Activated CD8-positive, alpha-beta T cell treated with anti-CD3 and anti-CD28 coated beads for 36 hours (primary cell): ENCODE measurements at regions not wholly inside any gene's neighbourhood (a gene's known extent, or its start where the extent isn't known, plus 50 kb on each side); places are given as distances from the start of the nearest gene placed in this dataset.

Experiments
- ATAC-seq: fragments of 200-7000 bp; cut with Tn5 transposase; one replicate; pipeline ENCODE4 v1.10.0; 2021; ENCODE audit warnings: mild to moderate bottlenecking, moderate library complexity
- CTCF ChIA-PET: fragments of 350-600 bp; sonication (Branson Sonifier 250); formaldehyde crosslinking; loops from one replicate; lab custom pipeline; 2021; ENCODE audit warnings: antibody characterized with exemption; lab: Charles Lee
- POLR2A ChIA-PET: fragments of 350-600 bp; sonication (Branson Sonifier 250); formaldehyde crosslinking; loops from one replicate; lab custom pipeline; 2021; ENCODE audit warnings: antibody characterized with exemption; lab: Charles Lee
- DNase-seq: peaks from one replicate; pipeline ENCODE4 v3.0.0-alpha.2; 2020
- H3K27ac Mint-ChIP-seq: one replicate; pipeline ENCODE4 v1.8.0; 2021; ENCODE audit warnings: mild to moderate bottlenecking, mixed read lengths
- H3K27me3 Mint-ChIP-seq: one replicate; pipeline ENCODE4 v1.8.0; 2021; ENCODE audit warnings: mixed read lengths
- H3K36me3 Mint-ChIP-seq: one replicate; pipeline ENCODE4 v1.8.0; 2021; ENCODE audit warnings: low read depth, mixed read lengths
- H3K4me1 Mint-ChIP-seq: one replicate; pipeline ENCODE4 v1.8.0; 2021; ENCODE audit warnings: low read depth, mixed read lengths
- H3K4me3 Mint-ChIP-seq: one replicate; pipeline ENCODE4 v1.8.0; 2021; ENCODE audit warnings: mild to moderate bottlenecking, moderate library complexity, mixed read lengths
- H3K9me3 Mint-ChIP-seq: one replicate; pipeline ENCODE4 v1.8.0; 2021; ENCODE audit warnings: mixed read lengths
- intact Hi-C: fragments of 100-400 bp; cut with micrococcal nuclease; formaldehyde crosslinking; loops from one replicate; pipeline ENCODE4 v1.10.0; 2022
- TF ChIP-seq, protein P1 (sequence below): fragments of 200-600 bp; IDR thresholded peaks from one replicate; pipeline ENCODE4 v1.8.0; 2022; ENCODE audit warnings: antibody characterized with exemption, mild to moderate bottlenecking

DNA sequence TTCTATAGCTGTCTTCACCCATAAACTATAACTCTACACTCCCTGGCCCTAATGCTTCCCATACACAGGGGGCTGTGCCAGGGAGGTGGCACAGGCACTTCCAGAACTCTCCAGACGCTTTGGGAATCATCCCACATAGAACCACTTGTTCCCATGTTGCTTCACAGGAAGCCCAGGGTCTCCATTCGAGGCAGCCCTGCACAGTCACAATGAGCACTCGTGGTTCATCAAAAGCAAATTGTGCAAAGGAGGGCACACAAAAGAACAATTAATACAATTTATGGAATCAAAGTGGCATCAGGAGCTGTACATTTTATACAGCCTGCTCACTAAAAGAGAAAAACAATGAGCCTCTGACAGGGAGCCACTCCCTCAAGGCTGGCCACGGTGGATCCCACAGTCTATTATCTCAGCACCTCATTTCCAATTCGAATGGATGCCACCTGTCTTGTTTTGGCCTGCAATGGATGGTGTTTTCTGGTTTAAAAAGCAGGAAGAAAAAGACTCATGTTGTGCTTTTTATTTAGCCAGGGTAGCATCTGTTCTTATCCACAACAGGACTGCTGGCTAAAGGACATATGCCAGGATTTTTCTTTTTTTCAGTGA is 354.8 kb downstream of the ENC1 start:
- TF ChIP-seq, protein P1, sequence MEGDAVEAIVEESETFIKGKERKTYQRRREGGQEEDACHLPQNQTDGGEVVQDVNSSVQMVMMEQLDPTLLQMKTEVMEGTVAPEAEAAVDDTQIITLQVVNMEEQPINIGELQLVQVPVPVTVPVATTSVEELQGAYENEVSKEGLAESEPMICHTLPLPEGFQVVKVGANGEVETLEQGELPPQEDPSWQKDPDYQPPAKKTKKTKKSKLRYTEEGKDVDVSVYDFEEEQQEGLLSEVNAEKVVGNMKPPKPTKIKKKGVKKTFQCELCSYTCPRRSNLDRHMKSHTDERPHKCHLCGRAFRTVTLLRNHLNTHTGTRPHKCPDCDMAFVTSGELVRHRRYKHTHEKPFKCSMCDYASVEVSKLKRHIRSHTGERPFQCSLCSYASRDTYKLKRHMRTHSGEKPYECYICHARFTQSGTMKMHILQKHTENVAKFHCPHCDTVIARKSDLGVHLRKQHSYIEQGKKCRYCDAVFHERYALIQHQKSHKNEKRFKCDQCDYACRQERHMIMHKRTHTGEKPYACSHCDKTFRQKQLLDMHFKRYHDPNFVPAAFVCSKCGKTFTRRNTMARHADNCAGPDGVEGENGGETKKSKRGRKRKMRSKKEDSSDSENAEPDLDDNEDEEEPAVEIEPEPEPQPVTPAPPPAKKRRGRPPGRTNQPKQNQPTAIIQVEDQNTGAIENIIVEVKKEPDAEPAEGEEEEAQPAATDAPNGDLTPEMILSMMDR = no peak
- ChIA-PET POLR2A (no interaction called here), CTCF (interaction anchor here (1.5 kb wide), 1 partner anchor 7 kb away, joined by 3 read pairs; no protein-coding TSS in a partner anchor)
- Mint-ChIP-seq H3K36me3 (no peaks in the 10 kb centered on the region), H3K27ac (no peak overlapping the region), H3K9me3 (no peaks in the 10 kb centered on the region), H3K27me3 (peaks cover 12% of the 10 kb centered on the region), H3K4me3 (no peak overlapping the region), H3K4me1 (no peaks in the 10 kb centered on the region)
- no peak for ATAC-seq
- intact Hi-C loops = no loop called here
- no peak for DNase-seq

DNA sequence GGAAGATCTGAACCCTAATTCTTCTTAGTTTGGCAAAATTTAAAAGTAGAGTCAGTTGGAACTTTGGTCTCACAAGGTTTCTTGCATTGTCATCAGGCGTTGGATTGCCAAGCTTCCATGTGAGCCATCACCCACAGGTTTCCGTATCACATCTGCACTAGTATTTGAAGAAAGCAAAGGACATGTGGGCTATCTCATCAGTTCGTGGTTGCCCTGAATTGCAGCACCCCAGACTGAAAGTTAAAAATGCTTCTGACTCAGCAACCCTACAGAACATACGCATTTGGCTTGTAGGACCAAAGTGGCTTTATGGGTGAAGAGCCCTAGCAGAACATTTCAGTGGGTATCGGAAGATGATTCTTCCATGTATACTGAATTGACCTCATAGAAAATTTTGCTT is 358.0 kb downstream of the ENC1 start:
- DNase-seq (no peak), ATAC-seq (no peak)
- Mint-ChIP-seq H3K9me3 (no peaks in the 10 kb centered on the region), H3K27me3 (peaks cover 6% of the 10 kb centered on the region), H3K4me3 (no peak overlapping the region), H3K36me3 (no peaks in the 10 kb centered on the region), H3K4me1 (no peaks in the 10 kb centered on the region), H3K27ac (no peak overlapping the region)
- CTCF ChIA-PET = no interaction called here
- TF ChIP-seq, protein P1 = no peak
- intact Hi-C loops = no loop called here
- POLR2A ChIA-PET = no interaction called here

DNA sequence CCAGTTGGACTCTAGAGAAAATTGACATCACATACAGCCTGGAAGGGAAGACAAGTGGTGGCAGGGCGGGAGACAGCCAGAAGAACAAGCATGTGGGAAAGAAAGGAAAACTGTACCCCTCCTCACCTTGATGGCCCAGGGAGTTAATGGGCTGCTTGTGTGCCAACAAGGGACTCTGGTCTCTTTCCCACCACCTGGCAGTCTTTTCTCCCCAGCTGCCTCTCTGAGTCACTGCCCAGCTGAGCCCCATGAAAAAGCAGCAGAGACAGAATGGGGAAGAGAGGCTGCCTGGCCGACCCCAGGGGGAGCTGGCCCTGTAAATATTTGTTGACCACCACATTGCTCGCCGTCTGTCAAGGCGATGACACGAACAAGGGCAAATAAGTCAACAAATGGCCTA is 359.4 kb downstream of the ENC1 start:
- DNase-seq (no peak), ATAC-seq (no peak)
- no peak overlapping the region for H3K27ac Mint-ChIP-seq
- no peaks in the 10 kb centered on the region for H3K9me3 Mint-ChIP-seq
- ChIA-PET CTCF (no interaction called here), POLR2A (no interaction called here)
- TF ChIP-seq, protein P1 = no peak
- no peaks in the 10 kb centered on the region for H3K36me3 Mint-ChIP-seq
- no peak overlapping the region for H3K4me3 Mint-ChIP-seq
- no peaks in the 10 kb centered on the region for H3K4me1 Mint-ChIP-seq
- peaks cover 8% of the 10 kb centered on the region for H3K27me3 Mint-ChIP-seq
- intact Hi-C loops = no loop called here

DNA sequence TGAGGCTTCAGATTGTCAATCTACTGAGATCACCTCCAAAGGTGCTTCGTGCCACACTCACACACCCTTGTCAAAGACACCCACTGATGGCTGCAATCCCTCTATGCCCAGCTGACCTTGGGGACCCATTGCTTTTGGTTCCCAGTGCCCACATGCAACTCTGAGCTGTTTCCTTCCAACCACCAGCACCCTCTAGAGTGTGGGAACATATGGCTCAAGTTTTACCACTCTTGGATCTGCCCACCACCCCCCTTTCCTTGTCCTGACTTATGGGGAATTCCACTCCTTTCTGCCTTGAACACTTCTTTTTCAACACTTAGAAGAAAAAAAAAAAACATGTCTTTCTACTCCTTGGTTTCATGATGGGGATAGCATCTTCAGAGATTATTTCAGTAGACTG is 360.2 kb downstream of the ENC1 start:
- H3K27me3 Mint-ChIP-seq = peaks cover 8% of the 10 kb centered on the region
- TF ChIP-seq, protein P1 = no peak
- H3K4me3 Mint-ChIP-seq = no peak overlapping the region
- CTCF ChIA-PET = no interaction called here
- no peaks in the 10 kb centered on the region for H3K4me1 Mint-ChIP-seq
- intact Hi-C loops = no loop called here
- no peaks in the 10 kb centered on the region for H3K36me3 Mint-ChIP-seq
- POLR2A ChIA-PET = no interaction called here
- DNase-seq (no peak), ATAC-seq (no peak)
- no peaks in the 10 kb centered on the region for H3K9me3 Mint-ChIP-seq
- no peak overlapping the region for H3K27ac Mint-ChIP-seq

DNA sequence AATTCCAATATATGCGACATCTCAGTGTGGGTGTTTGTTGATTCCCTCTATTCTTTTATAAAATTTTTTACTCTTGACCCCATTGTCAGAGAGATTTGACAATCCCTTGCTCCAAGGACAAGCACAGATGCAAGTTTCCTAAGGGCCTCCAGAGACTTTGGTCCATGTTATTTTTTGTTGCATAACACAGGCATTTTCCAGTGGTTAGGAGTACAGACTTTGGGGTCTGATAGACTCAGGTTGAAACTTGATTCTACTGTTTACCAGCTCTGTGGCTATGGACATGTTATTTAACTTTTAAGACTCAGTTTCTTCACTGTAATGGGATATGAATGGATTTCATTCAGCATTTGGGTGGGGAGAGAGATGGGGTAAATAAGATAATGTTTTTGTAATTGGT is 361.3 kb downstream of the ENC1 start:
- no peak overlapping the region for H3K4me3 Mint-ChIP-seq
- H3K36me3 Mint-ChIP-seq = no peaks in the 10 kb centered on the region
- no peak for ATAC-seq
- H3K9me3 Mint-ChIP-seq = no peaks in the 10 kb centered on the region
- H3K27me3 Mint-ChIP-seq = peaks cover 4% of the 10 kb centered on the region
- CTCF ChIA-PET = no interaction called here
- intact Hi-C loops = no loop called here
- H3K27ac Mint-ChIP-seq = no peak overlapping the region
- H3K4me1 Mint-ChIP-seq = no peaks in the 10 kb centered on the region
- DNase-seq = no peak
- POLR2A ChIA-PET = no interaction called here
- TF ChIP-seq, protein P1 = no peak
